Breast epithelium (tissue), 3 donors: ENCODE measurements at regions not wholly inside any gene's neighbourhood (a gene's known extent, or its start where the extent isn't known, plus 50 kb on each side); places are given as distances from the start of the nearest gene placed in this dataset.

ENCODE experiments used
- CTCF ChIP-seq, 3 donors: fragments of 450-650 bp; IDR thresholded peaks; one replicate each; pipeline ENCODE4 v1.5.1; 2016 to 2017; ENCODE audit warnings: antibody characterized with exemption in 3 of 3, mild to moderate bottlenecking in 3 of 3, moderate library complexity in 3 of 3
- POLR2A ChIP-seq: fragments of 450-650 bp; IDR thresholded peaks from one replicate; pipeline ENCODE4 v1.6.1; 2016; ENCODE audit warnings: antibody characterized with exemption, mild to moderate bottlenecking, moderate library complexity

DNA sequence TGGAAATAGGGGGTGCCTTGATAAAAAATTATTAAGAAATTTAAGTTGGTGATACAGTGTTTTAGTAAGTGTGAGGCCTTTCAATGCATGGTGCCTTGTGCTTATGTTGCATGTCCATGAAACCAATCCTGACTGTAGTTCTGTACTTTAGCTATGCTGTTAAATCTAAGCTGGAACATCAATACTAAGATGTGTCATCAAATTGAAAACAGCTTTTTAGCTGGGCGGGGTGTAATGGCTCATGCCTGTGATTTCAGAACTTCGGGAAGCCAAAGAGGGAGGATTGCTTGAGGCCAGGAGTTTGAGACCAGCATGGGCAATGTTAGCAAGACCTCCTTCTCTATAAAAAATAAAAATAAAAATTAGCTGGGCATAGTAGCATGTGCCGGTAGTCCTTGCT lies 930.3 kb upstream of the PCDH9 start:
- TF ChIP-seq CTCF (IDR thresholded peaks at IDR 0.05) (no peak), POLR2A (no peak)
